ENCODE measurements at regions not wholly inside any gene's neighbourhood (a gene's known extent, or its start where the extent isn't known, plus 50 kb on each side); places are given as distances from the start of the nearest gene placed in this dataset.

DNA sequence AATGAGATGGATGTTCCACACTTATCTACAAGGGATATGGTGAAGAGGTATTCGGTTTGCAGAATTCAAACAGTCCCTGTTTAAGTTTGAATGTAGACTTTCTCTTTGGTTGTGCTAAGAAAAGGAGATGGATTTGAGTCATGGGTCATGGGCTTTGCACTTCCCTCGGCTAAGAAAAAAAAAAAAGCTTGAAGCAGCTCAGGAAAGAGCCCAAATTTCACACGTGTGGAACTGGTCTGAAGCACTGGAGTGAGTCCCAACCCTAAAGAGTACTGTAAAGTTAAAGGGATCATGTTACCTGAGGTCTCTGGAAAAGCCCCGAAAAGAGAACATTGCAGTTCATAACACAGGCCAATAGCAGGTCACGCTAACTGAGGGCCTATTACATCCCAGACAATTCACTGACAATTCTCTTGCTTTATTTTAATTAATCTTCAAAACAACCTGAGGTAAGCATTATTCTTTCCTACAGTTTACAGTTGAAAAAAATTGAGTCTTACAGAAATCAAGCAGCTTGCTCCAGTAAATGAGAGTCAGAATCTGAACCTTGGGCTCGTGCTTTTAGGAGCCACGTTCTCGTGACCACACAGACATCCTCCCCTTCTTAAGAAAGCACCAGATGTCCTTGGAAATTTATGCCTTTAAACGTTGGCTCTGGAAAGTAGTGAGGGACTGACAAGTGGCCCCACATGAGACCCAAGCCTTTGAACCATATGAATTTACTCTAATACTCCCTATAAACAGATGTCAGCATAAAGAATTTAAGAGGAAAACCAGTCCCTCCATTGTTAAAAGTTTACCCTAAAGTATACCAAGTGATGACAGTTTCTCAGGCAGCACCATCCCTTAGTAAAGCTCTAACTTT is 89.3 kb downstream of the MAD2L1 start:
- ChIA-PET CTCF (interaction anchor here (1.3 kb wide), 1 partner anchor 10 kb away, joined by 3 read pairs; no protein-coding TSS in a partner anchor), POLR2A (no interaction called here)
- no peaks in the 10 kb centered on the region for H3K4me1 ChIP-seq (ENCODE audit: control insufficient read depth, extremely low read depth, insufficient read depth, low read length)
- H3K79me2 ChIP-seq (ENCODE audit: control insufficient read depth, insufficient read depth, low read length): no peaks in the 10 kb centered on the region
- H3K9ac ChIP-seq (replicated peaks; ENCODE audit: extremely low read depth, insufficient read depth, low read length): no peak overlapping the region
- H3K4me3 ChIP-seq (replicated peaks in 1 of 3; ENCODE audit: insufficient read depth in 1 of 3, low read depth in 1 of 3, low read length in 3 of 3): no peak overlapping the region
- H3K9me1 ChIP-seq (replicated peaks; ENCODE audit: control insufficient read depth, extremely low read depth, insufficient read depth, low read length): no peaks in the 10 kb centered on the region
- dilution Hi-C loops (cut with MboI; ENCODE audit: extremely low pct_ligation_motif_present, low sequenced_read_pairs): no loop called here
- TF ChIP-seq GATA2 (IDR thresholded peaks at IDR 0.05; ENCODE audit: insufficient read depth, insufficient read length, low read depth, low read length): no peak
- no peak for TF ChIP-seq FOS (IDR thresholded peaks at IDR 0.05; ENCODE audit: borderline replicate concordance, insufficient read depth, low read length)
- TF ChIP-seq MYC (IDR thresholded peaks at IDR 0.05; ENCODE audit: low read depth, low read length): no peak
- no peak for TF ChIP-seq JUN (IDR thresholded peaks at IDR 0.05; ENCODE audit: borderline replicate concordance, insufficient read depth, insufficient read length, low read depth)
- TF ChIP-seq POLR2A (IDR thresholded peaks at IDR 0.05; ENCODE audit: low read depth, low read length): no peak
- no peak for TF ChIP-seq POLR2AphosphoS5 (IDR thresholded peaks at IDR 0.05; ENCODE audit: insufficient read depth, low read depth, low read length)
- no peak for TF ChIP-seq EZH2 (IDR thresholded peaks at IDR 0.05; ENCODE audit: borderline replicate concordance, low read depth, low read length, severe bottlenecking)
- TF ChIP-seq, protein P1, sequence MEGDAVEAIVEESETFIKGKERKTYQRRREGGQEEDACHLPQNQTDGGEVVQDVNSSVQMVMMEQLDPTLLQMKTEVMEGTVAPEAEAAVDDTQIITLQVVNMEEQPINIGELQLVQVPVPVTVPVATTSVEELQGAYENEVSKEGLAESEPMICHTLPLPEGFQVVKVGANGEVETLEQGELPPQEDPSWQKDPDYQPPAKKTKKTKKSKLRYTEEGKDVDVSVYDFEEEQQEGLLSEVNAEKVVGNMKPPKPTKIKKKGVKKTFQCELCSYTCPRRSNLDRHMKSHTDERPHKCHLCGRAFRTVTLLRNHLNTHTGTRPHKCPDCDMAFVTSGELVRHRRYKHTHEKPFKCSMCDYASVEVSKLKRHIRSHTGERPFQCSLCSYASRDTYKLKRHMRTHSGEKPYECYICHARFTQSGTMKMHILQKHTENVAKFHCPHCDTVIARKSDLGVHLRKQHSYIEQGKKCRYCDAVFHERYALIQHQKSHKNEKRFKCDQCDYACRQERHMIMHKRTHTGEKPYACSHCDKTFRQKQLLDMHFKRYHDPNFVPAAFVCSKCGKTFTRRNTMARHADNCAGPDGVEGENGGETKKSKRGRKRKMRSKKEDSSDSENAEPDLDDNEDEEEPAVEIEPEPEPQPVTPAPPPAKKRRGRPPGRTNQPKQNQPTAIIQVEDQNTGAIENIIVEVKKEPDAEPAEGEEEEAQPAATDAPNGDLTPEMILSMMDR (IDR thresholded peaks at IDR 0.05; ENCODE audit: extremely low read depth in 1 of 2, insufficient read depth in 1 of 2, low read depth in 1 of 2, low read length in 2 of 2): no peak
- TF ChIP-seq, protein P2, sequence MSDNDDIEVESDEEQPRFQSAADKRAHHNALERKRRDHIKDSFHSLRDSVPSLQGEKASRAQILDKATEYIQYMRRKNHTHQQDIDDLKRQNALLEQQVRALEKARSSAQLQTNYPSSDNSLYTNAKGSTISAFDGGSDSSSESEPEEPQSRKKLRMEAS (IDR thresholded peaks at IDR 0.05; ENCODE audit: insufficient read depth, insufficient read length): no peak
- H4K20me1 ChIP-seq (replicated peaks; ENCODE audit: control insufficient read depth, extremely low read depth, insufficient read depth, low read length): no peaks in the 10 kb centered on the region
- no peaks in the 10 kb centered on the region for H3K27me3 ChIP-seq (ENCODE audit: control insufficient read depth in 2 of 2, insufficient read depth in 2 of 2, low read length in 2 of 2)
- no peak for FAIRE-seq
- no peaks in the 10 kb centered on the region for H3K36me3 ChIP-seq (ENCODE audit: control insufficient read depth in 2 of 2, extremely low read depth in 1 of 2, insufficient read depth in 2 of 2, low read length in 2 of 2)
- intact Hi-C loops (cut with micrococcal nuclease): no loop called here
- no peak overlapping the region for H2AFZ ChIP-seq (ENCODE audit: low read depth, low read length)
- no TSS peak for BruUV-seq (replicated peaks)
- DNase-seq (ENCODE audit: low read depth, low spot score): no peak
- no peak overlapping the region for H3K4me2 ChIP-seq (ENCODE audit: insufficient read depth, low read length)
- no peaks in the 10 kb centered on the region for H3K9me3 ChIP-seq (replicated peaks; ENCODE audit: control insufficient read depth, insufficient read depth, low read length)
- no peak overlapping the region for H3K27ac ChIP-seq (ENCODE audit: insufficient read depth, low read depth, low read length)
